Activated gamma-delta T cell treated with anti-CD3 and anti-CD28 coated beads, Interleukin-2, amount 50 U/mL, for 16 hours (primary cell): ENCODE measurements at regions not wholly inside any gene's neighbourhood (a gene's known extent, or its start where the extent isn't known, plus 50 kb on each side); places are given as distances from the start of the nearest gene placed in this dataset.
"Not testable (repeated sequence)": the region's sequence is repeated elsewhere in the genome, so short reads cannot be mapped to it uniquely, and the experiment has no call there.

Source experiments
- DNase-seq: peaks from one replicate; pipeline ENCODE4 v3.0.0-alpha.2; 2020; ENCODE audit warnings: low read depth

- DNase-seq, result no peak
Measured at GRCh38 chr11:37322333-37323194, 724.5 kb upstream of the RAG2 start.

DNA sequence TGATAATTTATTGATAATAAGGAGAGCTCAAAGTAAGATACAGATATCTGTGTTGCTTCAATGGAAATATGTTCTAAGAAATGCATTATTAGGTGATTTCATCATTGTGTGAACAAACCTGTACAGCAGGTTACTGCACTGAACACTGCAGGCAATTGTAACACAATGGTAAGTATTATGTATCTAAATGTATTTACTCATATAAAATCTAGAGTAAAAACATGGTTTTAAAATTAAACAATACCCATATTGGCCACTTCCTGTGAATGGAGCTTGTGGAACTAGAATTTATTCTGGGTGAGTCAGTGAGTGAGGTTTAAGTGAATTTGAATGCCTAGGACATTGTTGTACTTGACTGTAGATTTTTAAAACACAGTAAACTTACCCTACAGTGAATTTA, 722.9 kb upstream of the RAG2 start:
- no peak for DNase-seq

DNA sequence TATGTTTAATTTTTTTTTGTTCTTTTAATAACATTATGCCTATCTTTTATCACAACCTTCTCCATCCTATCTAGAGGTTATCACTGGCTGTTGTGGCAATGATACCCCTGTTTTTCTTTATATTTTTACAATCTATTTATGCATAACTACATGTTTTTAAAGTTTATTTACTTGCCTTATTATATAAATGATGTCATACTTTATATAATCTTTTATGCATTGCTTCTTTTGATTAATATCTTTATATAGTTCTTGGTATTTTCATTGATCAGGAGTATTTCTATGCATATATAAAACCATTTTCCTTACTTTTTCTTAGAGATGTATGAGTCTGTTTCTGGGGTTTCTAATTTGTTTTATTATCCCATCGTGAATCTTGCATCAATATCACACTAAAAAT, 719.8 kb upstream of the RAG2 start:
- DNase-seq, result no peak

DNA sequence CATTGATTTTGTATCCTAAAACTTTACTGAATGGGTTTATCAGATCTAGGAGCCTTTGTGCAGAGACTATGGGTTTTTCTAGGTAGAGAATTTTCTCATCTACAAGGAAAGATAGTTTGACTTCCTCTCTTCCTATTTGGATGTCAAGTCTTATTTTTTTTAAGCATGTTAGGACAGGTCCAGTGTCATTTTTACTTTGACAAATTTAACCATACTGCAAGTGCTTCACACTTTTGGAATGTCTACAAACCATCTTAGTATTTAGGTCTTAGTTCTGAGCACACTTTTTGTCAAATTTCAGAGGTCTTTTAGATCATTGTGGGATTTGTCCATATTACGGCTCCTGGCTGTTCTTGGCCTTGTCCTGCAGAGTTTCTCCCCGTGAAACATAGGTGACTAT, 715.2 kb upstream of the RAG2 start:
- no peak for DNase-seq

DNA sequence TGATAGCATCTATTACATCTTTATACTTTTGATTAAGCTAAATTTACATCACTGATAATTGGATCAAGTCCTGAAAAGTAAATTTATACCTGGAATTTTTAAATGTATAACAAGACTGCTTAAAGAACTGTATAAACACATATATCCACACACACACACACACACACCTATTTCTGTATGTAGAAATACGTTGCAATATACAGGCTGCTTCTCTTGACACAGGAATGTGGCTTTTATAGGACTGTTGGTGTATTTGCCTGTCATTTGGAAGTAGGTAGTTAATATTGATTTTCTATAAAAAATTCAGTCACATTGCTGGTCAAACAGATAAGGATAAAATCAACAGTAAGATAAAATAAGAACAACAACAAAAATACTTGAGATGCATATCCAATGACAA, 708.5 kb upstream of the RAG2 start:
- DNase-seq, result no peak

GRCh38 chr11:37301405-37301804, 703.4 kb upstream of the RAG2 start:
- not testable (repeated sequence) for DNase-seq

DNA sequence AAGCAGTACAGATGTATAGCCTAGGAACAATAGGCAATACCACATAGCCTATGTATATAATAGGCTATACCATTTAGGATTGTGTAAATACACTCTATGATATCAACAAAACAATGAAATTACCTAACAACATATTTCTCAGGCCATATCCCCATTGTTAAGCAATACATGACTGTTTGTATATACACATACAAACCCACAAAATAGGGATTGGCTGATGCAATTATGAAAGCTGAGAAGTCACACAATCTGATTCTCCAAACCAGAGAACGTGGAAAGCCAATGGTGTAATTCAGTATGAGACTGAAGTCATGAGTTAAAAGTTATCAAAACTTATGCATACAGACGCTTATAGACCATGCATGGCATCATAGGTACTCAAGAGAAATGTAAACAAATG, 700.1 kb upstream of the RAG2 start:
- DNase-seq, result no peak

- no peak for DNase-seq
Measured at GRCh38 chr11:37286890-37287289, 688.9 kb upstream of the RAG2 start.

DNA sequence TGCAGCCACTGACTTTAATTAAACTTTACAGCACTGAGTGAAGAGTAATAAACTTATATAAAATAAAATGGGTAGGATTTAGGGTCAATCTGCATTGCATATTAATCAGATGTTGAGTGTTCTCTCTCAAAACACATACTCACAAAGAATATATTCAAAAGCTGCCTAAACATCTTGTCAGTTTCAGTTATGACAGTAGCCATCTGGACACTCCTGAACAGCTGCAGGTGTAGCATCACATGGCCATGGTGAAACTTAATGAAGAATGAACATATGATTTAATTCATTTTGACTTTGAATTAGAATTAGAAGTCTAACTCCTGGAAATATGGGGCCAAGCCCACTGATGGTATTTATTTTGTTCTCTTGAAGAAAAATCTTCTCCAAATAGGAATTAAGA, 684.3 kb upstream of the RAG2 start:
- no peak for DNase-seq

DNA sequence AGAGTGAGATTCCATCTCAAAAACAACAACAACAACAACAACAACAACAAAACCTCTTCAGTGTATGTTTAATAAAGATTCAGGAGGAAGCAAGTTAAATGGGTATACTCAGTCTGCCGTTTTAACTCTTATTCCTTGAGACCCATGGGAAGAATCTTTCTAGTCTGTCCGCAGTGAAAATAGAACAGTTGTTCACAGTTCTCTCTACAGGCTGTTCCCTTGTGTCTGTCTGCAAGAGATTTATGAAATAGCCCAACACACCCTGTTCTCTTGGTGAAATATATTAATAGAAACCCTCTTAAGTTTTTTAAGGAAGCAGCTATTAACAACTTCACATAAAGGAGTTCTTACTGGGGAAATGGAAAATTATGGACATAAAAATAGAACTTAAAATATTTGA, 682.2 kb upstream of the RAG2 start:
- DNase-seq, result no peak

DNA sequence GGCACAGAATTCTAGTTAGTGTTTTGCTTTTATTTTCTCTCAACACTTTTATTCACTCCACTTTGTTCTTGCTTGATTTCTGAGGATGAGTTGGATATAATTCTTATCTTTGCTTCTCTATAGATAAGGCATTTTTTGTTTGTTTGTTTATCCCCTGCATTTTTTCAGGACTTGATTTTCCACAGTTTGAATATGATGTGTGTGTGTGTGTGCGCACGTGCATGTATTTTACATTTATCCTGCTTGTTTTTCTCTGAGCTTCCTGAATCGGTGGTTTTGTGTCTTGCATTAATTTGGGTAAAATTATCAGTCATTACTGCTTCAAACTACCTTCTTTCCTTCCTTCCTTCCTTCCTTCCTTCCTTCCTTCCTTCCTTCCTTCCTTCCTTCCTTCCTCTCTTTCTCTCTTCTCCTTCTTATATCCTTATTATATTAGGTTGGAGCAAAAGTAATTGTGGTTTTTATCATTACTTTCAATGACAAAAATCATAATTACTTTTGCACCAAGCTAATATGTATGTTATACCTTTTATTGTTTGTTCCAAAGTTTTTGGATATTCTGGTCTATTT, 679.9 kb upstream of the RAG2 start:
- DNase-seq, result no peak

GRCh38 chr11:37264783-37265182, 666.7 kb upstream of the RAG2 start:
- DNase-seq, result no peak

DNA sequence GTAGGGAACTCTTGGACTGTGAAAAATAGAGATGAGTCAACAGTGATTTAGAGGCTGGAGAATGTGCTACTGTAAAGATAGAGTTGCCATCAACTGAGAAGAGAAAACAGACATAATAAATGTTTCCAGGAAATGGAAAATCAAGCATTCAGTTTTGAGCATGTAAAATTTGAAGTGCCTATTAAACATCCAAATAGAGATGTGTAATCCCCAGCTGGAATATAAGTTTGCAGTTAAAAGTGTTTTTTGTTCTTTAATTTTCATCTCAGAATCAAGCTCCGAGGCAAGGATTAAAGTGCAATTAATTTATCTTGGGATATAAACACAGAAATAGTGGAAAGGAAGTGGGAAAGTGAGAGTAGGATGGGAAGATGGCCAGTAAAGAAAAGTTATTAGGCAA, 666.0 kb upstream of the RAG2 start:
- no peak for DNase-seq

- not testable (repeated sequence) for DNase-seq
Measured at GRCh38 chr11:37263467-37263866, 665.4 kb upstream of the RAG2 start.

- no peak for DNase-seq
Measured at GRCh38 chr11:37259734-37260133, 661.7 kb upstream of the RAG2 start.

- no peak for DNase-seq
Measured at GRCh38 chr11:37248145-37248544, 650.1 kb upstream of the RAG2 start.

GRCh38 chr11:37246092-37246491, 648.1 kb upstream of the RAG2 start:
- not testable (repeated sequence) for DNase-seq

DNA sequence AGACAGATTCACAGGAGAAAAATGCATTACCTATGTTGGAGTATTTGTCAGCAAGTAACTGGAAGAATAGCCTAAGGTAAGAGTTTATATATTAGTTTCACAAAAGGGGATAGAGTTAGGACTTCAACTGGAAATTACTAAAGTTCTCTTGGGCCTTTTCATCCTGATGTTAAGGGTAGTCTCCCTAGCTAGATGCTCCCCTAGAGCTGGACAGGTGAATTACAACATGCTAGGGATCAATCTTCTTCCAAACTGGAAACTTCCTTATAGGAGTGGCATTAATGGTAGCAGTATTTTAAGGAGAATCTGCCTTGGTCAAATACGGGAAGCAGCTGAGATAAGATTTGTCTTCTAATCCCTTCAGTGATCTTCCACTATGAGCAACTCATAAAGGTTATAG, 632.8 kb upstream of the RAG2 start:
- no peak for DNase-seq

DNA sequence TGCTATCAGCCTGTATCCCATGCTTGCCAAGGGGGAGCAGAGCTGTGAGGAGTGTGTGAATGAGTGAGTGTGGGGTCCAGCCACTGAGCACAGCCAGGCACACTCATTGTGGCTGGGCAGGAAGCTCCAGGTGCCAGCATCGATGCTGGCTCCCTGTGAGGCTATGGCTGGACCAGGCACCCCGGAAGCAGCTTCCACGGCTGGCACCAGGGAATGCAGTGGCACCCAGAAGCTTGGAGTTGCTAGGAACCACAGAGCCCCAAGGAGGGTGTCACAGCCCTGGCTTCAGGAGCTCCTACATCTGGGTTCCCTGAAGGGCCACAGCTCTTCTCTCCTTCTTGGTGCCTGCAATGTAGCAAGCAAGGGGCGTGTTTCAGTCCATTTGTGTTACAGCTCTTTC, 625.9 kb upstream of the RAG2 start:
- DNase-seq, result no peak

- DNase-seq, result no peak
Measured at GRCh38 chr11:37203006-37203405, 605.0 kb upstream of the RAG2 start.

DNA sequence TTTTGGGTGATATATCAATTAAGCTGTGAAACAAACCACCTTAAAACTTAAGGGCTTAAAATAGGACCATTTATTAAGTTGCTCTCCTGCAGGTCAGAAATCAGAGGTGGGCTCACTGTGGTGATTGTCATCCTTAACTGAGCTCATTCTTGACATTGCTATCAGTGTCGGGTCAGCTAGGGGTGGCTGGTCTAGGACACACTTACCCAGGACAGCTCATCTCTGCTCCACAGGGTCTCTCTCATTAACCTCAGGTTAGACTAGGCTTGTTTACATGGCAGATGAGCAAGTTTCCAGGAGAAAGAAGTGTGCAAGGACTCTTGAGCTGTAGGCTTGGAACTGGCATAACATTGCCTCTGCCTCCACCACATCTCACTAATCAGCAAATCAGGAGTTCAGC, 601.0 kb upstream of the RAG2 start:
- DNase-seq, result no peak

- DNase-seq, result no peak
Measured at GRCh38 chr11:37184326-37184725, 586.3 kb upstream of the RAG2 start.

DNA sequence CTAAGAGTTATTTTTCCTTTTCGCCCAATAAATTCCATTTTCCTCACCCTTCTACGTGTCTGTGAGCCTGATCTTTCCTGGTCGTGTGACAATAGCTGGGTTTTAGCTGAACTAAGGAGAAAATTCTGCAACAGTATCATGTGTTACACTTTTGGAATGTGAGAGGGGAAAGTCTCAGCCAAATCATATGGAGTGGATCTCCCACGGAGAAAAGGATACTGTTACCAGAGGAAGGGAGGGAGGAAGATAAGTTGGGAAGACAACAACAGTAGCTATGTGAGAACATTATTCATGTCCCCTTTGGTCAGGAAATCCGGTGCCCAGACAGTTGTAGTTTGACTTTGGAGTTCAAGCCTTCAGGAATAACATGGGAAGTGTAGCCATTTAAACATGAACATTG, 584.0 kb upstream of the RAG2 start:
- DNase-seq, result no peak

DNA sequence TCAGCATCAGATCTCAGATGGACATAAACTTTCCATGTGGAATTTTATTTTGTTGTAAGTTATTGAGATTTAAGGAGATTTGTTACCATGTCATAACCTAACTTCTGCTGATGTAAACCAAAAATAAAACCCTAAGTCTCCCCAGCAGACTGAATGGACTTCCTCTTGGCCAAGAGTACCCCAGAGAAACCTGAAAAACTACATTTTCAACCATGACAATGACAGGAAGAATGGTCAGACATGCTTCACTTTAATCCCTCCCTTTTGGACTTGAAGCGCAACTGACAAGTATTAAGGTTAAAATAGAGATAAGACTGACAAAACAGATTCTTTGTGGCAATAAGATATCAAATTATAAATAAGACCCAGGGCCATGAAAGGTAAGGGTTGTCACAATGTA, 579.7 kb upstream of the RAG2 start:
- no peak for DNase-seq
